Sigmoid colon (tissue), 4 donors: ENCODE measurements at regions not wholly inside any gene's neighbourhood (a gene's known extent, or its start where the extent isn't known, plus 50 kb on each side); places are given as distances from the start of the nearest gene placed in this dataset.

Experiments used
- CTCF ChIP-seq, 4 experiments: fragments of 450-650 bp in 3 of 4; fragments of 200-600 bp in 1 of 4; IDR thresholded peaks; one replicate each; pipeline ENCODE4 v1.5.1; 2016 to 2019; ENCODE audit warnings: antibody characterized with exemption in 4 of 4, mild to moderate bottlenecking in 3 of 4, moderate library complexity in 2 of 4
- EP300 ChIP-seq, 4 donors: sonication (generic); formaldehyde crosslinking; IDR thresholded peaks; one replicate each; pipeline ENCODE4 v1.6.1; 2017; ENCODE audit warnings: antibody characterized with exemption in 4 of 4
- POLR2A ChIP-seq, 2 donors: fragments of 450-650 bp; IDR thresholded peaks; one replicate each; pipeline ENCODE4 v1.6.1; 2016; ENCODE audit warnings: antibody characterized with exemption in 2 of 2, mild to moderate bottlenecking in 2 of 2, moderate library complexity in 2 of 2
- POLR2AphosphoS5 ChIP-seq, 4 donors: sonication (generic); formaldehyde crosslinking; IDR thresholded peaks; one replicate each; pipeline ENCODE4 v1.6.1; 2017; ENCODE audit warnings: antibody characterized with exemption in 4 of 4

- TF ChIP-seq POLR2A (IDR thresholded peaks at IDR 0.05), result no peak
- TF ChIP-seq CTCF (IDR thresholded peaks at IDR 0.05), result no peak
- TF ChIP-seq POLR2AphosphoS5 (IDR thresholded peaks at IDR 0.05), result no peak
- no peak for TF ChIP-seq EP300 (IDR thresholded peaks at IDR 0.05)
Measured at GRCh38 chr13:99832347-99832746, 139.2 kb downstream of the ZIC5 start.
